GM21515 (cell line): ENCODE measurements at regions not wholly inside any gene's neighbourhood (a gene's known extent, or its start where the extent isn't known, plus 50 kb on each side); places are given as distances from the start of the nearest gene placed in this dataset.
"Not testable (repeated sequence)": the region's sequence is repeated elsewhere in the genome, so short reads cannot be mapped to it uniquely, and the experiment has no call there.

Experiments
- ATAC-seq: cut with Tn5 transposase; IDR thresholded peaks from one replicate; pipeline ENCODE4 v1.9.1; 2021; ENCODE audit not compliant: unreplicated experiment

- no peak for ATAC-seq
Observed at GRCh38 chr4:186954956-186955355, 231.3 kb upstream of the FAT1 start.

- no peak for ATAC-seq
Observed at GRCh38 chr4:186957952-186958555, 234.4 kb upstream of the FAT1 start.

GRCh38 chr4:186958726-186959350 is 235.2 kb upstream of the FAT1 start:
- ATAC-seq, result no peak

- no peak for ATAC-seq
Observed at GRCh38 chr4:186979961-186980745, 256.5 kb upstream of the FAT1 start.

- no peak for ATAC-seq
Observed at GRCh38 chr4:186981161-186981560, 257.5 kb upstream of the FAT1 start.

GRCh38 chr4:186982160-186982559 is 258.5 kb upstream of the FAT1 start:
- ATAC-seq, result no peak

- ATAC-seq, result no peak
Observed at GRCh38 chr4:186984105-186984644, 260.5 kb upstream of the FAT1 start.

- ATAC-seq, result no peak
Observed at GRCh38 chr4:186999686-187000085, 276.0 kb upstream of the FAT1 start.

- ATAC-seq, result no peak
Observed at GRCh38 chr4:187000281-187000680, 276.6 kb upstream of the FAT1 start.

- ATAC-seq, result not testable (repeated sequence)
Observed at GRCh38 chr4:187002133-187002532, 278.5 kb upstream of the FAT1 start.

- no peak for ATAC-seq
Observed at GRCh38 chr4:187004628-187005027, 281.0 kb upstream of the FAT1 start.

GRCh38 chr4:187006189-187006618 is 282.5 kb upstream of the FAT1 start:
- ATAC-seq, result no peak

- no peak for ATAC-seq
Observed at GRCh38 chr4:187010052-187010451, 286.4 kb upstream of the FAT1 start.

GRCh38 chr4:187016101-187016500 is 292.4 kb upstream of the FAT1 start:
- ATAC-seq, result no peak

GRCh38 chr4:187017147-187017546 is 293.5 kb upstream of the FAT1 start:
- no peak for ATAC-seq

GRCh38 chr4:187019896-187020295 is 296.2 kb upstream of the FAT1 start:
- no peak for ATAC-seq

GRCh38 chr4:187020676-187021075 is 297.0 kb upstream of the FAT1 start:
- ATAC-seq, result no peak

- ATAC-seq, result no peak
Observed at GRCh38 chr4:187021436-187022205, 298.0 kb upstream of the FAT1 start.

- ATAC-seq, result no peak
Observed at GRCh38 chr4:187027272-187027671, 303.6 kb upstream of the FAT1 start.

- ATAC-seq, result no peak
Observed at GRCh38 chr4:187042251-187042650, 318.6 kb upstream of the FAT1 start.

- no peak for ATAC-seq
Observed at GRCh38 chr4:187046471-187046870, 322.8 kb upstream of the FAT1 start.
